A673 (cell line): ENCODE measurements at regions not wholly inside any gene's neighbourhood (a gene's known extent, or its start where the extent isn't known, plus 50 kb on each side); places are given as distances from the start of the nearest gene placed in this dataset.

Experiments
- BruUV-seq: library from RNA; stranded (reverse); fragments of 400-500 nt; replicated peaks from 2 replicates; lab custom pipeline; 2021; lab: Mats Ljungman, UMichigan
- CTCF ChIA-PET: fragments of 300-600 bp; sonication (Branson Sonifier 250); formaldehyde crosslinking; loops from one replicate; lab custom pipeline; 2022; ENCODE audit warnings: antibody characterized with exemption; lab: Charles Lee
- POLR2A ChIA-PET: fragments of 300-600 bp; sonication (Branson Sonifier 250); formaldehyde crosslinking; loops from one replicate; lab custom pipeline; 2022; ENCODE audit warnings: antibody characterized with exemption; ENCODE audit not compliant: low non-redundant PET; lab: Charles Lee
- DNase-seq: peaks from one replicate; pipeline ENCODE4 v3.0.0-alpha.2; 2015; ENCODE audit warnings: low spot score
- H3K27ac ChIP-seq: fragments of 200-600 bp; sonication (generic); 2 replicates; pipeline ENCODE4 v1.5.1; 2016; ENCODE audit warnings: mixed run types, low read depth, mild to moderate bottlenecking, mixed read lengths, antibody characterized with exemption, low read length; ENCODE audit not compliant: poor library complexity, severe bottlenecking
- H3K27me3 ChIP-seq: fragments of 200-600 bp; sonication (generic); replicated peaks from 2 replicates; pipeline ENCODE4 v1.6.1; 2017; ENCODE audit warnings: mixed run types, low read depth, mild to moderate bottlenecking, mixed read lengths, antibody characterized with exemption, low read length; ENCODE audit not compliant: insufficient read depth, poor library complexity
- H3K36me3 ChIP-seq: fragments of 200-600 bp; sonication (generic); 2 replicates; pipeline ENCODE4 v1.6.1; 2016; ENCODE audit warnings: mixed run types, mild to moderate bottlenecking, mixed read lengths, antibody characterized with exemption, low read length; ENCODE audit not compliant: insufficient read depth, poor library complexity, severe bottlenecking
- H3K4me1 ChIP-seq: fragments of 200-600 bp; sonication (generic); 2 replicates; pipeline ENCODE4 v1.6.1; 2017; ENCODE audit warnings: mixed run types, mild to moderate bottlenecking, mixed read lengths, antibody characterized with exemption, low read length; ENCODE audit not compliant: insufficient read depth, poor library complexity, severe bottlenecking
- H3K4me3 ChIP-seq: fragments of 200-600 bp; sonication (generic); 2 replicates; pipeline ENCODE4 v1.5.1; 2016; ENCODE audit warnings: low read depth, mixed run types, mild to moderate bottlenecking, mixed read lengths, low read length; ENCODE audit not compliant: poor library complexity, severe bottlenecking
- H3K9me3 ChIP-seq: fragments of 200-600 bp; sonication (generic); 2 replicates; pipeline ENCODE4 v1.6.1; 2016; ENCODE audit warnings: mixed run types, low read depth, mild to moderate bottlenecking, mixed read lengths, antibody characterized with exemption, low read length; ENCODE audit not compliant: poor library complexity, severe bottlenecking
- CTCF ChIP-seq: fragments of 300-800, 200-600 bp; sonication (generic); conservative IDR thresholded peaks from 2 replicates; pipeline ENCODE4 v1.5.1; 2017; ENCODE audit warnings: low read depth, mild to moderate bottlenecking, antibody characterized with exemption, low read length, moderate library complexity, mixed read lengths
- EZH2 ChIP-seq: fragments of 200-600 bp; sonication (generic); IDR thresholded peaks from 2 replicates; pipeline ENCODE4 v1.6.1; 2017; ENCODE audit warnings: borderline replicate concordance, low read depth, mild to moderate bottlenecking, mixed read lengths, antibody characterized with exemption, low read length; ENCODE audit not compliant: poor library complexity, severe bottlenecking
- intact Hi-C: fragments of 100-400 bp; cut with micrococcal nuclease; formaldehyde crosslinking; loops from one replicate; pipeline ENCODE4 v1.10.0; 2022; ENCODE audit not compliant: unreplicated experiment

- BruUV-seq: no TSS peak
- Histone ChIP-seq H3K27ac (no peak overlapping the region), H3K4me3 (no peak overlapping the region), H3K27me3 (peaks cover 18% of the 10 kb centered on the region), H3K9me3 (no peaks in the 10 kb centered on the region), H3K4me1 (no peaks in the 10 kb centered on the region), H3K36me3 (no peaks in the 10 kb centered on the region)
- intact Hi-C loops: no loop called here
- ChIA-PET CTCF (no interaction called here), POLR2A (interaction anchor here (0.5 kb wide), 1 partner anchor 542 kb away, joined by 3 read pairs; no protein-coding TSS in a partner anchor)
- no peak for DNase-seq
- no peak for TF ChIP-seq CTCF
These were observed 140.7 kb downstream of the SOX4 start for GRCh38 chr6:21734204-21734603.

GRCh38 chr6:21738180-21739094 lies 144.9 kb downstream of the SOX4 start:
- ChIA-PET CTCF (no interaction called here), POLR2A (no interaction called here)
- Histone ChIP-seq H3K27ac (no peak overlapping the region), H3K27me3 (peaks cover 29% of the 10 kb centered on the region), H3K36me3 (no peaks in the 10 kb centered on the region), H3K4me3 (no peak overlapping the region), H3K4me1 (peaks cover 32% of the 10 kb centered on the region), H3K9me3 (no peaks in the 10 kb centered on the region)
- intact Hi-C loops: no loop called here
- no TSS peak for BruUV-seq
- no peak for DNase-seq
- TF ChIP-seq EZH2 (no peak), CTCF (no peak)

GRCh38 chr6:21739241-21739640 lies 145.7 kb downstream of the SOX4 start:
- no peaks in the 10 kb centered on the region for H3K36me3 ChIP-seq
- no peak overlapping the region for H3K4me3 ChIP-seq
- DNase-seq: no peak
- H3K4me1 ChIP-seq: peaks cover 32% of the 10 kb centered on the region
- intact Hi-C loops: no loop called here
- CTCF ChIA-PET: no interaction called here
- H3K27ac ChIP-seq: no peak overlapping the region
- BruUV-seq: no TSS peak
- POLR2A ChIA-PET: no interaction called here
- no peak for TF ChIP-seq EZH2
- no peak for TF ChIP-seq CTCF
- peaks cover 29% of the 10 kb centered on the region for H3K27me3 ChIP-seq
- H3K9me3 ChIP-seq: no peaks in the 10 kb centered on the region
